HUES48 (cell line): ENCODE measurements at regions not wholly inside any gene's neighbourhood (a gene's known extent, or its start where the extent isn't known, plus 50 kb on each side); places are given as distances from the start of the nearest gene placed in this dataset.
"Not testable (repeated sequence)": the region's sequence is repeated elsewhere in the genome, so short reads cannot be mapped to it uniquely, and the experiment has no call there.

Experiments
- H3K27ac ChIP-seq: one replicate; pipeline ENCODE4 v1.7.0; 2013; ENCODE audit warnings: low read depth, low read length, inconsistent platforms
- H3K27me3 ChIP-seq: 2 replicates; pipeline ENCODE4 v1.6.1; 2013; ENCODE audit warnings: mild to moderate bottlenecking, low read length; ENCODE audit not compliant: control insufficient read depth, insufficient read depth
- H3K36me3 ChIP-seq: 2 replicates; pipeline ENCODE4 v1.6.1; 2013; ENCODE audit warnings: low read length; ENCODE audit not compliant: control insufficient read depth, insufficient read depth
- H3K4me1 ChIP-seq: 2 replicates; pipeline ENCODE4 v1.6.1; 2013; ENCODE audit warnings: mild to moderate bottlenecking, low read length; ENCODE audit not compliant: control insufficient read depth, insufficient read depth
- H3K4me3 ChIP-seq: 2 replicates; pipeline ENCODE4 v1.5.1; 2013; ENCODE audit warnings: mild to moderate bottlenecking, low read depth, low read length
- H3K9ac ChIP-seq: 2 replicates; pipeline ENCODE4 v1.6.1; 2013; ENCODE audit warnings: mild to moderate bottlenecking, low read depth, low read length, moderate library complexity
- H3K9me3 ChIP-seq: 2 replicates; pipeline ENCODE4 v1.6.1; 2013; ENCODE audit warnings: low read length; ENCODE audit not compliant: control insufficient read depth, insufficient read depth

DNA sequence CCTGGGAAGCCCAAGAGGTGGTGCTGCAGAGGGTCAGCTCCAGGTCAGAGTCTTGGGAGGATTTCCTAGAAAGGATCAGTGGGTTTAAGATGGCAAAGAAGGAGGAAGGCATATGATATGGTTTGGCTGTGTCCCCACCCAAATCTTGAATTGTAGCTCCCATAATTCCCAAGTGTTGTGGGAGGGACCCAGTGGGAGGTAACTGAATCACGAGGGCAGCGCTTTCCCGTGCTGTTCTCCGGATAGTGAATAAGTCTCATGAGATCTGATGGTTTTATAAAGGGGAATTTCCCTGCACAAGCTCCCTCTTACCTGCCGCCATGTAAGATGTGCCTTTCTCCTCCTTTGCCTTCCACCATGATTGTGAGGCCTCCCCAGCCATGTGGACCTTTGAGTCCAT is 240.4 kb downstream of the TOMM20 start:
- not testable (repeated sequence) for H3K9ac ChIP-seq, H3K4me1 ChIP-seq, H3K36me3 ChIP-seq, H3K27me3 ChIP-seq, H3K27ac ChIP-seq, H3K4me3 ChIP-seq, H3K9me3 ChIP-seq

DNA sequence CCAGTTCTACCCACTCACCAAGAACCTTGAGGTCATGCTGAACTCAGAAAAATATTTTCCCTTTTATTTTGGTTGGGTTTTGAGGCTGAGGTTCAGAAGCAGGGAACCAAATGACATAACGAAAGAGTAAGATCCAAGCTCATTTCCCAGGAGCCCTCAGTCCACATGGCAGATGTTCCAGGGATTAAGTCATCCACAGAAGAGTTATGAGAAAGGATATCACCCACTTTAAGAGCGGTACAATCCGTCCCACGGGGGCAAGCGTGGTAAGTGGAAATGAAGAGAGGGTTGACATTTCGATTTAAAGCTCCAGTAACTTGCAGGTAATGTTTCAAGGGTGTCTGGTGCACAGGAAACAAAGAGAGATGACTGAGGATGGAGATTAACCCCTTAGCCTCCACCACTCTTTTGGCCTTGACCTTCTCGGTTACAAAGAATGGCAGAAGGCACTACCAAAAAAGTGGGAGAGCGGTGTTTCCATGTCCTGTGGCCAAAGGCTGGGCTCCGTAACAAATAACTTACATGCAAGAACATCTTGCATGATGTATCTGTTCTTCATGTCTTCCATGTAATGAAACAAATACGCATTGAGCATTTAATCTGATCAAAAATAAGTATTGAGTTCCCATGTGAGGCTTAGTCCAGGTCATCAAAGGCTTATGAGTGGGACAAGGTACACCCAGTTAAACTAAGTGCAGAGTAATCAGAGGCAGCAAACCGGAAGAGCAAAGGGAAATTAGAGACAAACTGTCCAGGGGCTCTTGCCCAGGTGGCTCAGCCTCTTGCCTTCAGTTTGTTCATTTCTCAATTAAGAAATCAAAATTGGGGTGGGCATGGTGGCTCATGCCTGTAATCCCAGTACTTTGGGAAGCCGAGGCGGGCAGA is 241.4 kb downstream of the TOMM20 start:
- Histone ChIP-seq H3K27ac (no peak overlapping the region), H3K4me1 (no peaks in the 10 kb centered on the region)

DNA sequence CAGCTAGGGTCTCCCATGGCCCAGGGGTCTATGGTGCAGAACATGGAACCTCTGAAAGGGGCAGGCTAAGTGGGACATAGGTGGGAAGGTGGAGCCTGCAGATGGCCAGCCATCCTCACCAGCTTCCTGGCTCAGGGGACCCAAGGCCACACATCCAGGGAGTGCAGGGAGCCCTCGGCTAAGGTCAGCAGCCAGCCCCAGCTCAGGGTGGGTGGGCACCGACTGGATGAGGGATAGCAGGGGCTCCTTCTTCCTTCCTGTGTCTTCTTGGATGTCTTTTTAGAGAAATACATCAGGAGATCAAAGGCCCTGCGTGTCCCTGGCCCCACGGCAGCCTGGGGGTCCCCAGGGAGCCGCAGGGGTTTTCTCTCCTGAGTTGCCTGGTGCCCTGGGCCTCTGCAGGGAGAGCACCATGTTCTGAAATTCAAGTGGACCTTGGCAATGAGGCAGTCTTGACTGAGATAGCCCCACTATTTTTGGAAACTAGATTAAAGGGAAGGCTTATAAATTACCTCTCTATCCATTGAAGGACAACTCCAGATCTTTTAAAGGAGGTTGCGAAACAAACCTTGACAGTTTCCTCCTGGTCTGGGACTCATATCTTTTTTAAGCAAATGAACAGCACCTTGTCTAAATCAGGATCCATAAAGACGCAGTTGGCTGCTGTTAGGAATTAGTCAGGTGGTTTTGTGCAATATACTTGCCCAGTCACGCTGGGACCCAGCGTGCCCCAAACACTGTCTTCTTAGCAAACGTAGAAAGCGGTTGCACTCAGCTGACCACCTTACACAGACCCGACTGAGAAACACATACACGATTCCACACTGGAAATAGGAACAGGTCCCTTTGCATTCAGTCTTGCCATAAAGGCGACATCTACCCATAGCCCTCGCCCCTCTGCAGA is 242.3 kb downstream of the TOMM20 start:
- Histone ChIP-seq H3K27me3 (no peaks in the 10 kb centered on the region), H3K4me1 (no peaks in the 10 kb centered on the region), H3K27ac (no peak overlapping the region), H3K9ac (no peak overlapping the region), H3K4me3 (no peak overlapping the region), H3K9me3 (no peaks in the 10 kb centered on the region), H3K36me3 (no peaks in the 10 kb centered on the region)

More for the DNA sequence above, 241.4 kb downstream of the TOMM20 start:
- Histone ChIP-seq H3K9ac (no peak overlapping the region), H3K9me3 (no peaks in the 10 kb centered on the region), H3K27me3 (no peaks in the 10 kb centered on the region), H3K4me3 (no peak overlapping the region), H3K36me3 (no peaks in the 10 kb centered on the region)

- Histone ChIP-seq H3K27ac (no peak overlapping the region), H3K27me3 (no peaks in the 10 kb centered on the region), H3K4me3 (no peak overlapping the region), H3K36me3 (no peaks in the 10 kb centered on the region), H3K9ac (no peak overlapping the region), H3K9me3 (no peaks in the 10 kb centered on the region), H3K4me1 (no peaks in the 10 kb centered on the region)
Measured at GRCh38 chr1:234885601-234886000, 243.0 kb downstream of the TOMM20 start.

- no peaks in the 10 kb centered on the region for H3K4me1 ChIP-seq
- H3K36me3 ChIP-seq: no peaks in the 10 kb centered on the region
- no peak overlapping the region for H3K27ac ChIP-seq
- no peaks in the 10 kb centered on the region for H3K9me3 ChIP-seq
- H3K4me3 ChIP-seq: no peak overlapping the region
- no peak overlapping the region for H3K9ac ChIP-seq
- H3K27me3 ChIP-seq: no peaks in the 10 kb centered on the region
Measured at GRCh38 chr1:234884701-234885100, 243.9 kb downstream of the TOMM20 start.

GRCh38 chr1:234884006-234884405 is 244.6 kb downstream of the TOMM20 start:
- no peak overlapping the region for H3K4me3 ChIP-seq
- no peak overlapping the region for H3K27ac ChIP-seq
- no peak overlapping the region for H3K9ac ChIP-seq
- no peaks in the 10 kb centered on the region for H3K9me3 ChIP-seq
- H3K36me3 ChIP-seq: no peaks in the 10 kb centered on the region
- H3K4me1 ChIP-seq: no peaks in the 10 kb centered on the region
- H3K27me3 ChIP-seq: no peaks in the 10 kb centered on the region

DNA sequence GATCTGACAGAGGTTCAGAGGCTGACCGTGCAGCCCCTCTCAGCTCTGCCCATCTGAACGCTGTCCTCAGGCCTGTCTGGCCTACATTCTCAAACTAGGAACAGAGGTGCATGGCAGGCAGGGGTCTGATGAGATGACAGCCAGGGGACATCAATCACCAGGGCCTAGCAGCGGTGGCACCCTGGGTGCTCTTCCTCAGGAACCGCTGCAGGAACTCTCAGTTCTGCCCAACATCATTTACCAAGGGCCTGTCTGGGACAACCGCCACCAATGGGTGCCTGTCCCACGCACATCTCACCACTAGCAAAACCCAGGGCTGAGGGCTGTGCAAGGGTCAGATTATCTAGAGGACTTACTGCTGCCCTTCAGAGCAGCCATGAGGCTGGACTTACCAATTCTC is 245.7 kb downstream of the TOMM20 start:
- H3K4me1 ChIP-seq: no peaks in the 10 kb centered on the region
- H3K9me3 ChIP-seq: no peaks in the 10 kb centered on the region
- no peak overlapping the region for H3K9ac ChIP-seq
- H3K36me3 ChIP-seq: no peaks in the 10 kb centered on the region
- H3K27ac ChIP-seq: no peak overlapping the region
- H3K4me3 ChIP-seq: no peak overlapping the region
- H3K27me3 ChIP-seq: no peaks in the 10 kb centered on the region

- no peaks in the 10 kb centered on the region for H3K9me3 ChIP-seq
- no peaks in the 10 kb centered on the region for H3K4me1 ChIP-seq
- H3K4me3 ChIP-seq: no peak overlapping the region
- H3K27ac ChIP-seq: no peak overlapping the region
- H3K36me3 ChIP-seq: no peaks in the 10 kb centered on the region
- no peak overlapping the region for H3K9ac ChIP-seq
- H3K27me3 ChIP-seq: no peaks in the 10 kb centered on the region
Measured at GRCh38 chr1:234881893-234882771, 246.5 kb downstream of the TOMM20 start.

DNA sequence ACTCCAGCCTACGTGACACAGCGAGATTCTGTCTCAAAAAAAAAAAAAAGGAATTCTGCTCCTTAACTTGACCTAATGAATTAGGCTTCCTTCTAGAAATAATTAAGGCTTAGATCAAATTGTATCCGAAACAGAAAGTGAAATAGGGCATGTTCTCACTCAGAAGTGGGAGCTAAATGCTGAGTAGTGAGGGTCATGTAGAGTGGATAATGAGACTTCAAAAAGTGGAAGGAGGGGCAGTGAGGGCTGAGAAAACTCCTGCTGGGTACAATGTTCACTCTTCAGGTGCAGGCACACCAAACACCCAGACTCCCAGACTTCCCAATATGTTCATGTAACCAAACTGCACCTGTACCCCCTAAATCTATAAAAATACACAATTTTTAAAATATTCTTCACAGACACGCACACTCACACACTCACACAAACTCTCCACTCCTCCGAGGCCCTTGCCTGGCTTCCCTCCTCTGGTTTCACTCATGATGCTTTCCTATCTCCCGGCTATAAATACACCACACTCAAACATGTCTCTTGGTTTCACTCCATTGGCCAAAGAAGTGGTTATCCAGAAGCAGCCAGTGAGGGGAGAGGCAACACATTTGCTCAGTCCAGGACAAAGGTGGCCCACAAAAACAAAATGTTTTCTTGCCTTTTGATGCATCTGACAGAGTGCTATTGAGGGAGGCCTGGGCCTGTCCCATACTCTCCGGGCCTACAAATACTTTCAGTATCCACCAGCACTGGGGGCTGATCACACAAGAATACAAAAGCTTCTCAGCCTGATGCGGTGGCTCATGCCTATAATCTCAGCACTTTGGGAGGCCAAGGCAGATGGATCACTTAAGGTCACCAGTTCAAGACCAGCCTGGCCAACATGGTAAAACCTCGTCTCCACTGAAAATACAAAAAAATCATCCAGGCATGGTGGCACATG is 249.2 kb downstream of the TOMM20 start:
- H3K4me3 ChIP-seq: no peak overlapping the region
- H3K36me3 ChIP-seq: no peaks in the 10 kb centered on the region
- H3K27me3 ChIP-seq: no peaks in the 10 kb centered on the region
- no peak overlapping the region for H3K27ac ChIP-seq
- no peaks in the 10 kb centered on the region for H3K4me1 ChIP-seq
- H3K9me3 ChIP-seq: no peaks in the 10 kb centered on the region
- no peak overlapping the region for H3K9ac ChIP-seq

DNA sequence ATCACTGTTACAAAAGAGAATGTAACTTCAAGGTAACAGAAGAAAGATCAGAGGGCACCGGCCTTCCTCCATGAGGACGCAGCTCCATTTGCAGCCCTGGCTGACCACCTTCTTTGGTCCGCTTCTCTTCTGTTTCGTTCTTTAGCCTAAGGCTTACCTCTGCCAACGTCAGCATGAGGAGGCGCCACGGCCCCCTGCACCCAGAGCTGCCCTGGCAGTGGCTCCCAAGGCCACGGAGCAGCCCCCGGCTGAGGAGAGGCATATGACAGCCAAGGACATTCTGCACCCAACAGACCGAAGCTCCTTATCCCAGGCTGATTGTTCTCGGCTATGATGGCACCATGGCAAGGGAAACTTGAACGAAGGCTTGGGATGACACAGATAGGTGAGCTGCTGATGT is 250.3 kb downstream of the TOMM20 start:
- H3K27ac ChIP-seq: no peak overlapping the region

More for the DNA sequence above, 250.3 kb downstream of the TOMM20 start:
- Histone ChIP-seq H3K27me3 (no peaks in the 10 kb centered on the region), H3K4me3 (no peak overlapping the region), H3K9me3 (no peaks in the 10 kb centered on the region), H3K4me1 (no peaks in the 10 kb centered on the region), H3K36me3 (no peaks in the 10 kb centered on the region), H3K9ac (no peak overlapping the region)
